Endothelial cell (in vitro differentiated cells): ENCODE measurements at regions not wholly inside any gene's neighbourhood (a gene's known extent, or its start where the extent isn't known, plus 50 kb on each side); places are given as distances from the start of the nearest gene placed in this dataset.
"Not testable (repeated sequence)": the region's sequence is repeated elsewhere in the genome, so short reads cannot be mapped to it uniquely, and the experiment has no call there.

Source experiments
- DNase-seq: peaks from one replicate; pipeline ENCODE4 v3.0.0; 2021; ENCODE audit warnings: low spot score
- H3K27ac Mint-ChIP-seq: one replicate; pipeline ENCODE4 v1.8.0; 2021; ENCODE audit warnings: mixed read lengths, inconsistent platforms; ENCODE audit not compliant: unreplicated experiment
- H3K27me3 Mint-ChIP-seq: one replicate; pipeline ENCODE4 v1.8.0; 2021; ENCODE audit warnings: mild to moderate bottlenecking, moderate library complexity, mixed read lengths, inconsistent platforms; ENCODE audit not compliant: unreplicated experiment
- H3K36me3 Mint-ChIP-seq: one replicate; pipeline ENCODE4 v1.8.0; 2021; ENCODE audit warnings: mild to moderate bottlenecking, low read depth, mixed read lengths, inconsistent platforms; ENCODE audit not compliant: unreplicated experiment
- H3K4me1 Mint-ChIP-seq: one replicate; pipeline ENCODE4 v1.8.0; 2021; ENCODE audit warnings: mild to moderate bottlenecking, mixed read lengths, inconsistent platforms; ENCODE audit not compliant: unreplicated experiment
- H3K4me3 Mint-ChIP-seq: one replicate; pipeline ENCODE4 v1.8.0; 2021; ENCODE audit warnings: mild to moderate bottlenecking, mixed read lengths, inconsistent platforms; ENCODE audit not compliant: unreplicated experiment
- H3K9me3 Mint-ChIP-seq: one replicate; pipeline ENCODE4 v1.8.0; 2021; ENCODE audit warnings: mixed read lengths, inconsistent platforms; ENCODE audit not compliant: unreplicated experiment
- CTCF ChIP-seq: fragments of 200-600 bp; sonication (generic); IDR thresholded peaks from one replicate; pipeline ENCODE4 v1.5.0; 2021; ENCODE audit warnings: antibody characterized with exemption; ENCODE audit not compliant: unreplicated experiment

DNA sequence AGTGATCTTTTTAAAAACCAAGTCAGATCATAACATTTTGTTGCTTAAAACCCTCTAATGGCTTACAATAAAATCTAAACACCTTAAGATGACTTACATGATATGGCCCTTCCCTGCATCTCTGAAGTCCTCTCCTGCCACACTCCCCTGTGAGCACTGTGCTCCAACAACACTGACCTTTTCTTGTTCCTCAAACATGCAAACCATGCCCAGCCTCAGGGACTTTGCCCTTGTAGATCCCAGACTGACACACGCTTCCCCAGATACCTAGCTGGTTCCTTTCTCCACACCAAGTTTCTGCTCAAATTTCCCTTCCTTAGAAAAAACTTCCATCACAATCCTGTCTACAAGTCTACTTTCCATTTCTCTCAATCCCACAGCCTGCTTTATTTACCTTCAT, 128.6 kb downstream of the IPO8 start:
- peaks cover 3% of the 10 kb centered on the region for H3K27me3 Mint-ChIP-seq
- TF ChIP-seq CTCF, result no peak

DNA sequence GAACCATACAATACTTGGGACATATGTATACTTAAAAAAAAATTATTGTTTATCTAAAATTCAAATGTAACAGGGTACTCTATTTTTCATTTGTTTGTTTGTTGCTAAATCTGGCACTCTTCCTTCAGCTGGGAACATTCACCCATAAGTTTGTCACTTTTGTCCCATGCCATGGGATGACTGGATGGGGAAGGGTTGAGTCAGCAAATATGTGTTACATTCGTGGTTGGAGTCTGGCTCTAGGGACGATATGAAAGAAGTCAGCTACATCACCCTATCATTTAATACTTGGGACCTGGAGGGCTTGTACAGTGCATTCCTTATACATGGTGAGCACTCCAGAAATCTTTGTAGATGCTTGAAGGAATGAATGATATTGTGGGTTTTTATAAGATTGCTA, 131.3 kb downstream of the IPO8 start:
- H3K4me1 Mint-ChIP-seq, result no peaks in the 10 kb centered on the region
- no peak overlapping the region for H3K4me3 Mint-ChIP-seq
- H3K27me3 Mint-ChIP-seq, result peaks cover 3% of the 10 kb centered on the region
- no peak overlapping the region for H3K27ac Mint-ChIP-seq
- no peak for DNase-seq
- peaks cover 4% of the 10 kb centered on the region for H3K9me3 Mint-ChIP-seq
- no peak for TF ChIP-seq CTCF
- H3K36me3 Mint-ChIP-seq, result peaks cover 3% of the 10 kb centered on the region

More for the DNA sequence above, 128.6 kb downstream of the IPO8 start:
- DNase-seq, result no peak
- no peak overlapping the region for H3K27ac Mint-ChIP-seq
- no peak overlapping the region for H3K4me3 Mint-ChIP-seq
- no peaks in the 10 kb centered on the region for H3K9me3 Mint-ChIP-seq
- no peaks in the 10 kb centered on the region for H3K36me3 Mint-ChIP-seq
- H3K4me1 Mint-ChIP-seq, result no peaks in the 10 kb centered on the region

DNA sequence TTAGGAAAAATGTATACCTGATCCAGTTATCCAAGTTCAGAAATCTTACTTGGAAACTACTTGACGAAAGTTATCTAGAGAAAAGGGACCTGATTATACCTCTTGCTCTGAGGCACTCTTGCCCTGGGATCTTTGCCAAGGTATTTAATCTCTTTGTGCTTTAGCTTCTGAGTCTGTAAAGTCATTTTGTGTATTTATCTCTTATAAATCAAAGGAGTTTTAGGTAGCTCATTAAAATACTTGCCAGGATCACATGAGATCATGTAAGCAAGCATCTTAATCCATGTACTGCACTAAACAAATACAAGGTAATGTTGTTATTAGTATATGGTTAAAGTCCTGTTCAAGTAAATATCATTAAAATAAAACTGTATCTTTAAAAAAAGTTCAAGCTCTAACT, 147.5 kb downstream of the IPO8 start:
- Mint-ChIP-seq H3K9me3 (peaks cover 3% of the 10 kb centered on the region), H3K4me3 (no peak overlapping the region), H3K36me3 (no peaks in the 10 kb centered on the region), H3K27me3 (no peaks in the 10 kb centered on the region), H3K4me1 (no peaks in the 10 kb centered on the region), H3K27ac (no peak overlapping the region)
- no peak for TF ChIP-seq CTCF
- DNase-seq, result no peak

DNA sequence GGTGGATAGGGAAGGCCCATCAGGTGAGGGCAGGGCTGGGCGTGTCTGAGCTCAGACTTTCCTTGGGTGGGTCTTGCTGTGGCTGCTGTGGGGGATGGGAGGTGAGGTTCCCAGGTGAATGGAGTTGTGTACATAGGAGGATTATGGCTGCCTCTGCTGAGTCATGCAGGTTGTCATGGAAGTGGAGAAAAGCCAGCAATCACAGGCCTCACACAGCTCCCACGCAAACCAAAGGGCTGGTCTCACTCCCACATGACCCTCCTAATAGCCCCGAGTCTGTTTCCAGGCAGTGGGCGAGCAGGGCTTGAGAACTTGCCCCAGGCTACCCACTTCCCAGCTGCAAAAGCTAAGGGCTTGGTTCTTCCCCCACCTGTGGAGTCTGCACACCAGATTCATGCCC, 149.5 kb downstream of the IPO8 start:
- no peak overlapping the region for H3K27ac Mint-ChIP-seq
- peaks cover 3% of the 10 kb centered on the region for H3K9me3 Mint-ChIP-seq
- no peaks in the 10 kb centered on the region for H3K27me3 Mint-ChIP-seq
- no peaks in the 10 kb centered on the region for H3K4me1 Mint-ChIP-seq
- no peaks in the 10 kb centered on the region for H3K36me3 Mint-ChIP-seq
- DNase-seq, result no peak
- no peak for TF ChIP-seq CTCF
- no peak overlapping the region for H3K4me3 Mint-ChIP-seq

DNA sequence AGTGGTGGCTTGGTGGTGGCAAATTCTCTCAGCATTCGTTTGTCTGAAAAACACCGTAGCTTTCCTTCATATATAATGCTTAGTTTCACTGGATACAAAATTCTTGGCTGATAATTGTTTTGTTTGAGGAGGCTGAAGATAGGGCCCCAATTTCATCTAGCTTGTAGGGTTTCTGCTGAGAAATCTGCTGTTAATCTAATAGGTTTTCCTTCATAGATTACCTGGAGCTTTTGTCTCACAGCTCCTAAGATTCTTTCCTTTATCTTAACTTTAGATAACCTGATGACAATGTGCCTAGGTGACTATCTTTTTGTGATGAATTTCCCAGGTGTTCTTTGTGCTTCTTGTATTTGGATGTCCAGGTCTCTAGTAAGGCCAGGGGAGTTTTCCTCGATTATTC, 151.0 kb downstream of the IPO8 start:
- not testable (repeated sequence) for H3K4me3 Mint-ChIP-seq, DNase-seq, H3K9me3 Mint-ChIP-seq, H3K27ac Mint-ChIP-seq, H3K4me1 Mint-ChIP-seq, H3K36me3 Mint-ChIP-seq, H3K27me3 Mint-ChIP-seq

DNA sequence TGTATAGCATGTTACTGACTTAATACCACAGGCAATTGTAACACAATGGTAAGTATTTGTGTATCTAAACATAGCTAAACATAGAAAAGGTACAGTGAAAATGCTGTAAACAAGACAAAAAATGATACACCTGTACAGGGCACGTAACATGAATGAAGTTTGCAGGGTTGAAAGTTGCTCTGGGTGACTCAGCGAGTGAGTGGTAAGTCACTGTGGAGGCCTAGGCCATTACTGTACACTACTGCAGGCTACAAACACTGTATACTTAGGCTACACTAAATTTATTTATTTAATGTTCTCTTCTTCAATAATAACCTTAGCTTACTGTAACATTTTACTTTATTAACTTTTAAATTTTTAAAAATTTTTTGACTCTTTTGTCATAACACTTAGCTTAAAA, 158.4 kb downstream of the IPO8 start:
- Mint-ChIP-seq H3K9me3 (no peaks in the 10 kb centered on the region), H3K27ac (no peak overlapping the region), H3K4me3 (no peak overlapping the region), H3K4me1 (no peaks in the 10 kb centered on the region), H3K27me3 (no peaks in the 10 kb centered on the region), H3K36me3 (no peaks in the 10 kb centered on the region)
- no peak for TF ChIP-seq CTCF
- no peak for DNase-seq
